Liver (tissue), 8 donors: ENCODE measurements at regions not wholly inside any gene's neighbourhood (a gene's known extent, or its start where the extent isn't known, plus 50 kb on each side); places are given as distances from the start of the nearest gene placed in this dataset.

ENCODE experiments used
- DNase-seq: peaks from one replicate; pipeline ENCODE4 v3.0.0-alpha.2; 2017; ENCODE audit warnings: low spot score
- H3K27ac ChIP-seq, 2 donors: one replicate each; pipeline ENCODE4 v1.7.0; 2013; ENCODE audit warnings: inconsistent platforms in 2 of 2, low read length in 2 of 2, control low read depth in 1 of 2, low read depth in 1 of 2, mild to moderate bottlenecking in 1 of 2
- H3K27me3 ChIP-seq, 4 donors: one replicate each; pipeline versions ENCODE4 v1.6.1 to v1.7.0; 2013; ENCODE audit warnings: low read length in 3 of 4, inconsistent platforms in 1 of 4, mild to moderate bottlenecking in 1 of 4, moderate library complexity in 1 of 4; ENCODE audit not compliant: control insufficient read depth in 4 of 4, insufficient read depth in 4 of 4
- H3K36me3 ChIP-seq, 4 donors: one replicate each; pipeline versions ENCODE4 v1.6.1 to v1.7.0; 2013; ENCODE audit warnings: low read length in 3 of 4, mild to moderate bottlenecking in 3 of 4, low read depth in 1 of 4, moderate library complexity in 1 of 4; ENCODE audit not compliant: control insufficient read depth in 4 of 4, insufficient read depth in 3 of 4
- H3K4me1 ChIP-seq, 4 donors: one replicate each; pipeline versions ENCODE4 v1.6.1 to v1.7.0; 2013; ENCODE audit warnings: low read length in 3 of 4, mild to moderate bottlenecking in 3 of 4, moderate library complexity in 1 of 4; ENCODE audit not compliant: control insufficient read depth in 4 of 4, insufficient read depth in 4 of 4
- H3K4me3 ChIP-seq, 3 donors: one replicate each; pipeline versions ENCODE4 v1.6.1 to v1.7.0; 2013; ENCODE audit warnings: low read length in 3 of 3, control low read depth in 1 of 3, low read depth in 1 of 3, mild to moderate bottlenecking in 1 of 3
- H3K9ac ChIP-seq, 2 donors: one replicate each; pipeline ENCODE4 v1.7.0; 2013; ENCODE audit warnings: low read length in 2 of 2, mild to moderate bottlenecking in 2 of 2, moderate library complexity in 2 of 2, control low read depth in 1 of 2, low read depth in 1 of 2
- H3K9me3 ChIP-seq, 4 donors: one replicate each; pipeline versions ENCODE4 v1.6.1 to v1.7.0; 2013; ENCODE audit warnings: low read length in 3 of 4; ENCODE audit not compliant: control insufficient read depth in 4 of 4
- EGR1 ChIP-seq, 2 donors: IDR thresholded peaks; 2 replicates each; pipeline ENCODE4 v1.6.1; 2016 to 2018; ENCODE audit warnings: antibody characterized with exemption in 2 of 2, low read depth in 2 of 2
- FOXA1 ChIP-seq: IDR thresholded peaks from 2 replicates; pipeline ENCODE4 v1.6.1; 2016; ENCODE audit warnings: antibody characterized with exemption
- FOXA2 ChIP-seq: IDR thresholded peaks from 2 replicates; pipeline ENCODE4 v1.6.1; 2016; ENCODE audit warnings: antibody characterized with exemption
- GABPA ChIP-seq, 2 donors: IDR thresholded peaks in 1 of 2; conservative IDR thresholded peaks in 1 of 2; 2 replicates each; pipeline ENCODE4 v1.6.1; 2016; ENCODE audit warnings: antibody characterized with exemption in 2 of 2, mild to moderate bottlenecking in 1 of 2, moderate library complexity in 1 of 2
- HNF4A ChIP-seq, 2 donors: conservative IDR thresholded peaks; 2 replicates each; pipeline ENCODE4 v1.6.1; 2016; ENCODE audit warnings: antibody characterized with exemption in 2 of 2, mild to moderate bottlenecking in 2 of 2
- HNF4G ChIP-seq: IDR thresholded peaks from 2 replicates; pipeline ENCODE4 v1.6.1; 2016; ENCODE audit warnings: antibody characterized with exemption
- JUND ChIP-seq, 2 donors: IDR thresholded peaks; 2 replicates each; pipeline ENCODE4 v1.6.1; 2016; ENCODE audit warnings: antibody characterized with exemption in 2 of 2
- NR2F2 ChIP-seq: IDR thresholded peaks from 2 replicates; pipeline ENCODE4 v1.6.1; 2016; ENCODE audit warnings: antibody characterized with exemption
- RAD21 ChIP-seq, 2 donors: IDR thresholded peaks; 2 replicates each; pipeline ENCODE4 v1.6.1; 2016; ENCODE audit warnings: antibody characterized with exemption in 2 of 2, mild to moderate bottlenecking in 2 of 2
- RXRA ChIP-seq, 2 donors: IDR thresholded peaks; 2 replicates each; pipeline ENCODE4 v1.6.1; 2017 to 2018; ENCODE audit warnings: antibody characterized with exemption in 2 of 2, mild to moderate bottlenecking in 1 of 2
- SP1 ChIP-seq: IDR thresholded peaks from 2 replicates; pipeline ENCODE4 v1.6.1; 2018; ENCODE audit warnings: antibody characterized with exemption, mild to moderate bottlenecking
- TAF1 ChIP-seq: conservative IDR thresholded peaks from 2 replicates; pipeline ENCODE4 v1.6.1; 2016; ENCODE audit warnings: antibody characterized with exemption, mild to moderate bottlenecking
- YY1 ChIP-seq: IDR thresholded peaks from 2 replicates; pipeline ENCODE4 v1.6.1; 2016; ENCODE audit warnings: antibody characterized with exemption, mild to moderate bottlenecking
- WGBS: extraction: QIAGEN DNeasy Blood & Tissue Kit; methylation state at CpG from one replicate; pipeline ENCODE4 v1.1.7; 2013; 5-methylcytosine and 5-hydroxymethylcytosine counted together
- TF ChIP-seq, protein P1 (sequence below): IDR thresholded peaks from 2 replicates; pipeline ENCODE4 v1.6.1; 2016; ENCODE audit warnings: antibody characterized with exemption
- TF ChIP-seq, protein P2 (sequence below): IDR thresholded peaks from 2 replicates; pipeline ENCODE4 v1.6.1; 2016; ENCODE audit warnings: antibody characterized with exemption
- TF ChIP-seq, protein P3 (sequence below): IDR thresholded peaks from 2 replicates; pipeline ENCODE4 v1.6.1; 2016; ENCODE audit warnings: antibody characterized with exemption
- TF ChIP-seq, protein P4 (sequence below): IDR thresholded peaks from 2 replicates; pipeline ENCODE4 v1.6.1; 2016; ENCODE audit warnings: antibody characterized with exemption, mild to moderate bottlenecking
- TF ChIP-seq, protein P5 (sequence below): fragments of 150-350 bp; IDR thresholded peaks from 2 replicates; pipeline ENCODE4 v1.5.1; 2017; ENCODE audit warnings: improper control_type of control experiment, low read depth, low read length; ENCODE audit not compliant: missing input control
- donor health status: healthy.
- donor health status: healthy.
- donor health status: healthy.
- donor health status: healthy.
- donor health status: healthy.

DNA sequence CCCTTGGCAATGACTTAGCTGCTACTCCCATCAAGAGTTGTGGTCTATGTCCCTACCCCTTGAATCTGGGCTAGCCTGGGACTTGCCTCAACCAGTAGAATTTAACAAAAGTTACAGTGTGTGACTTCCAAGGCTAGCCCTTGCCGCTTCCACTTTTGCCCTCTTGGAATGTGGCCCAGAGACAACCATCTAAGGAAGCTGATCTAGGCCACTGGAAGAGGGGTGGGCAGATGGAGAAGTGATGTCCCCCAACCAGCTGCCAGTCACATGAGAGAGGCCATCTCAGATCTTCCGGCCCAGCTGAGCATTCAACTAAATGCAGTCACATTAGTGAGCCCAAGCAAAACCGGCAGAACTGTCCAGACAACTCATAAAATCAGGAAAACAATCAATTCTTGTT lies 115.1 kb downstream of the TOMM20 start:
- Histone ChIP-seq H3K4me1 (no peaks in the 10 kb centered on the region), H3K27me3 (no peaks in the 10 kb centered on the region), H3K4me3 (no peak overlapping the region), H3K27ac (no peak overlapping the region), H3K9ac (no peak overlapping the region), H3K9me3 (peaks cover 0 to 8% (median 1%) of the 10 kb centered on the region in 4 donors), H3K36me3 (no peaks in the 10 kb centered on the region)
- DNase-seq: no peak
- 88% methylated on average over 3 of the region's 3 CpGs for WGBS
- TF ChIP-seq, protein P1, sequence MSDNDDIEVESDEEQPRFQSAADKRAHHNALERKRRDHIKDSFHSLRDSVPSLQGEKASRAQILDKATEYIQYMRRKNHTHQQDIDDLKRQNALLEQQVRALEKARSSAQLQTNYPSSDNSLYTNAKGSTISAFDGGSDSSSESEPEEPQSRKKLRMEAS: no peak
- TF ChIP-seq SP1 (no peak), RXRA (IDR thresholded peaks at IDR 0.05) (no peak), TAF1 (no peak), YY1 (no peak), JUND (IDR thresholded peaks at IDR 0.05) (no peak), HNF4G (no peak), EGR1 (IDR thresholded peaks at IDR 0.05; ENCODE audit: low read depth in 2 of 2) (no peak), GABPA (IDR thresholded peaks at IDR 0.05 in 1 of 2, conservative IDR thresholded peaks at IDR 0.05 in 1 of 2) (no peak), RAD21 (IDR thresholded peaks at IDR 0.05) (no peak), NR2F2 (no peak), HNF4A (conservative IDR thresholded peaks at IDR 0.05) (no peak), FOXA1 (no peak), FOXA2 (no peak)
- TF ChIP-seq, protein P2, sequence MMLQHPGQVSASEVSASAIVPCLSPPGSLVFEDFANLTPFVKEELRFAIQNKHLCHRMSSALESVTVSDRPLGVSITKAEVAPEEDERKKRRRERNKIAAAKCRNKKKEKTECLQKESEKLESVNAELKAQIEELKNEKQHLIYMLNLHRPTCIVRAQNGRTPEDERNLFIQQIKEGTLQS: no peak
- TF ChIP-seq, protein P3, sequence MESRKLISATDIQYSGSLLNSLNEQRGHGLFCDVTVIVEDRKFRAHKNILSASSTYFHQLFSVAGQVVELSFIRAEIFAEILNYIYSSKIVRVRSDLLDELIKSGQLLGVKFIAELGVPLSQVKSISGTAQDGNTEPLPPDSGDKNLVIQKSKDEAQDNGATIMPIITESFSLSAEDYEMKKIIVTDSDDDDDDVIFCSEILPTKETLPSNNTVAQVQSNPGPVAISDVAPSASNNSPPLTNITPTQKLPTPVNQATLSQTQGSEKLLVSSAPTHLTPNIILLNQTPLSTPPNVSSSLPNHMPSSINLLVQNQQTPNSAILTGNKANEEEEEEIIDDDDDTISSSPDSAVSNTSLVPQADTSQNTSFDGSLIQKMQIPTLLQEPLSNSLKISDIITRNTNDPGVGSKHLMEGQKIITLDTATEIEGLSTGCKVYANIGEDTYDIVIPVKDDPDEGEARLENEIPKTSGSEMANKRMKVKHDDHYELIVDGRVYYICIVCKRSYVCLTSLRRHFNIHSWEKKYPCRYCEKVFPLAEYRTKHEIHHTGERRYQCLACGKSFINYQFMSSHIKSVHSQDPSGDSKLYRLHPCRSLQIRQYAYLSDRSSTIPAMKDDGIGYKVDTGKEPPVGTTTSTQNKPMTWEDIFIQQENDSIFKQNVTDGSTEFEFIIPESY: no peak
- TF ChIP-seq, protein P4, sequence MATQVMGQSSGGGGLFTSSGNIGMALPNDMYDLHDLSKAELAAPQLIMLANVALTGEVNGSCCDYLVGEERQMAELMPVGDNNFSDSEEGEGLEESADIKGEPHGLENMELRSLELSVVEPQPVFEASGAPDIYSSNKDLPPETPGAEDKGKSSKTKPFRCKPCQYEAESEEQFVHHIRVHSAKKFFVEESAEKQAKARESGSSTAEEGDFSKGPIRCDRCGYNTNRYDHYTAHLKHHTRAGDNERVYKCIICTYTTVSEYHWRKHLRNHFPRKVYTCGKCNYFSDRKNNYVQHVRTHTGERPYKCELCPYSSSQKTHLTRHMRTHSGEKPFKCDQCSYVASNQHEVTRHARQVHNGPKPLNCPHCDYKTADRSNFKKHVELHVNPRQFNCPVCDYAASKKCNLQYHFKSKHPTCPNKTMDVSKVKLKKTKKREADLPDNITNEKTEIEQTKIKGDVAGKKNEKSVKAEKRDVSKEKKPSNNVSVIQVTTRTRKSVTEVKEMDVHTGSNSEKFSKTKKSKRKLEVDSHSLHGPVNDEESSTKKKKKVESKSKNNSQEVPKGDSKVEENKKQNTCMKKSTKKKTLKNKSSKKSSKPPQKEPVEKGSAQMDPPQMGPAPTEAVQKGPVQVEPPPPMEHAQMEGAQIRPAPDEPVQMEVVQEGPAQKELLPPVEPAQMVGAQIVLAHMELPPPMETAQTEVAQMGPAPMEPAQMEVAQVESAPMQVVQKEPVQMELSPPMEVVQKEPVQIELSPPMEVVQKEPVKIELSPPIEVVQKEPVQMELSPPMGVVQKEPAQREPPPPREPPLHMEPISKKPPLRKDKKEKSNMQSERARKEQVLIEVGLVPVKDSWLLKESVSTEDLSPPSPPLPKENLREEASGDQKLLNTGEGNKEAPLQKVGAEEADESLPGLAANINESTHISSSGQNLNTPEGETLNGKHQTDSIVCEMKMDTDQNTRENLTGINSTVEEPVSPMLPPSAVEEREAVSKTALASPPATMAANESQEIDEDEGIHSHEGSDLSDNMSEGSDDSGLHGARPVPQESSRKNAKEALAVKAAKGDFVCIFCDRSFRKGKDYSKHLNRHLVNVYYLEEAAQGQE: no peak
- TF ChIP-seq, protein P5, sequence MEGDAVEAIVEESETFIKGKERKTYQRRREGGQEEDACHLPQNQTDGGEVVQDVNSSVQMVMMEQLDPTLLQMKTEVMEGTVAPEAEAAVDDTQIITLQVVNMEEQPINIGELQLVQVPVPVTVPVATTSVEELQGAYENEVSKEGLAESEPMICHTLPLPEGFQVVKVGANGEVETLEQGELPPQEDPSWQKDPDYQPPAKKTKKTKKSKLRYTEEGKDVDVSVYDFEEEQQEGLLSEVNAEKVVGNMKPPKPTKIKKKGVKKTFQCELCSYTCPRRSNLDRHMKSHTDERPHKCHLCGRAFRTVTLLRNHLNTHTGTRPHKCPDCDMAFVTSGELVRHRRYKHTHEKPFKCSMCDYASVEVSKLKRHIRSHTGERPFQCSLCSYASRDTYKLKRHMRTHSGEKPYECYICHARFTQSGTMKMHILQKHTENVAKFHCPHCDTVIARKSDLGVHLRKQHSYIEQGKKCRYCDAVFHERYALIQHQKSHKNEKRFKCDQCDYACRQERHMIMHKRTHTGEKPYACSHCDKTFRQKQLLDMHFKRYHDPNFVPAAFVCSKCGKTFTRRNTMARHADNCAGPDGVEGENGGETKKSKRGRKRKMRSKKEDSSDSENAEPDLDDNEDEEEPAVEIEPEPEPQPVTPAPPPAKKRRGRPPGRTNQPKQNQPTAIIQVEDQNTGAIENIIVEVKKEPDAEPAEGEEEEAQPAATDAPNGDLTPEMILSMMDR: no peak
